ENCODE measurements at regions not wholly inside any gene's neighbourhood (a gene's known extent, or its start where the extent isn't known, plus 50 kb on each side); places are given as distances from the start of the nearest gene placed in this dataset.
"Not testable (repeated sequence)": the region's sequence is repeated elsewhere in the genome, so short reads cannot be mapped to it uniquely, and the experiment has no call there.

DNA sequence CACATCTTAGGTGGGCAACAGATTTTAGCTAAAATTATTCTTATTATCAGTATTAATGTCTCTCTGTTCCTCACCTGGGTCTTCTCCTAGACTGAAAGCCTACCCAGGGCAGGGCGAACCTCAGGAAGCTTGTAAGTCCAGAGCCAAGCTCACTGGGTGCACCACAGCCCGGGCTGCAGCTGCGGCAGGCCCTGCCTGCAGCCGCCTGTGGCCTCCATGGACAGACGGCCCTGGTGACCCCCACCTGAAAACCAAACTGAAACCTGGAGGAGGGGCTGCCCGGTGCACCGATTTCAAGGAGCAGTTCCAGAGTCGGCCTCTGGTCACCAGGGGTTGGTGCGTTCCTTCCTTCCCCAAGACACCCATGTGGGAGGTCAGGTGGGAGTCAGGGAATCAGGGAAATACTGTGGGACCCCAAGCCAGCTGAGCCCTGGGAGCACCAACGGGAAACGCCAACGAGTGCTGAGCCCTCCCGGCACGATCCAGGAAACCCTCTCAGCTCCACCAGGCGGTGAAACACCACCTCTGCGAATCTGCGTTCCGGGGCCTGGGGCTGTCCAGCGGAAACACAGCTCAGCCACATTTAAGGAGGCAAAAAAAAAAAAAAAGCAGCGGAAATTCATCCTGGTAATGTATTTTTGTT, 68.6 kb upstream of the PPP1R26 start:
- no peak for TF ChIP-seq CTCF (IDR thresholded peaks at IDR 0.05)
- TF ChIP-seq POLR2A (IDR thresholded peaks at IDR 0.05): no peak
- TF ChIP-seq POLR2AphosphoS5 (IDR thresholded peaks at IDR 0.05; ENCODE audit: insufficient read depth in 1 of 2, low read depth in 1 of 2): no peak
- no peaks in the 10 kb centered on the region for H3K9me3 ChIP-seq
- H3K4me1 ChIP-seq: peaks cover 6% of the 10 kb centered on the region
- no peak for DNase-seq (ENCODE audit: extremely low spot score in 2 of 2)
- no peaks in the 10 kb centered on the region for H3K36me3 ChIP-seq
- no peaks in the 10 kb centered on the region for H3K27me3 ChIP-seq
- no peak overlapping the region for H3K27ac ChIP-seq
- no peak overlapping the region for H3K4me3 ChIP-seq
- intact Hi-C loops (cut with DNase I): no loop called here

GRCh38 chr9:135411605-135412004, 68.0 kb upstream of the PPP1R26 start:
- H3K4me1 ChIP-seq; H3K4me3 ChIP-seq; H3K27me3 ChIP-seq; H3K9me3 ChIP-seq; H3K36me3 ChIP-seq; DNase-seq (ENCODE audit: extremely low spot score in 2 of 2); intact Hi-C loops (cut with DNase I); H3K27ac ChIP-seq: not testable (repeated sequence)

GRCh38 chr9:135412315-135413085, 67.1 kb upstream of the PPP1R26 start:
- H3K27ac ChIP-seq; H3K4me1 ChIP-seq; H3K27me3 ChIP-seq; H3K36me3 ChIP-seq; H3K4me3 ChIP-seq; H3K9me3 ChIP-seq; DNase-seq (ENCODE audit: extremely low spot score in 2 of 2); intact Hi-C loops (cut with DNase I): not testable (repeated sequence)
- peak; percentile 96 to 99 (median 96) for TF ChIP-seq CTCF (IDR thresholded peaks at IDR 0.05)

- no peak for TF ChIP-seq POLR2A (IDR thresholded peaks at IDR 0.05)
- no peak for TF ChIP-seq POLR2AphosphoS5 (IDR thresholded peaks at IDR 0.05; ENCODE audit: insufficient read depth in 1 of 2, low read depth in 1 of 2)
- no peak for TF ChIP-seq CTCF (IDR thresholded peaks at IDR 0.05)
- Histone ChIP-seq H3K9me3 (no peaks in the 10 kb centered on the region), H3K4me3 (no peak overlapping the region), H3K4me1 (peaks cover 6% of the 10 kb centered on the region), H3K27me3 (no peaks in the 10 kb centered on the region), H3K36me3 (no peaks in the 10 kb centered on the region), H3K27ac (no peak overlapping the region)
- no peak for DNase-seq (ENCODE audit: extremely low spot score in 2 of 2)
- intact Hi-C loops (cut with DNase I): no loop called here
Observed at GRCh38 chr9:135413086-135413375, 66.6 kb upstream of the PPP1R26 start.

- TF ChIP-seq POLR2A (IDR thresholded peaks at IDR 0.05): no peak
- TF ChIP-seq POLR2AphosphoS5 (IDR thresholded peaks at IDR 0.05; ENCODE audit: insufficient read depth in 1 of 2, low read depth in 1 of 2): no peak
- TF ChIP-seq CTCF (IDR thresholded peaks at IDR 0.05): no peak
- intact Hi-C loops (cut with DNase I): no loop called here
- DNase-seq (ENCODE audit: extremely low spot score in 2 of 2): no peak
- no peak overlapping the region for H3K27ac ChIP-seq
- H3K9me3 ChIP-seq: no peaks in the 10 kb centered on the region
- H3K27me3 ChIP-seq: no peaks in the 10 kb centered on the region
- no peaks in the 10 kb centered on the region for H3K36me3 ChIP-seq
- H3K4me3 ChIP-seq: no peak overlapping the region
- H3K4me1 ChIP-seq: peaks cover 6% of the 10 kb centered on the region
Observed at GRCh38 chr9:135413461-135413860, 66.1 kb upstream of the PPP1R26 start.

Measured in vagina (tissue), 2 donors.